IPS-18a (cell line): ENCODE measurements at regions not wholly inside any gene's neighbourhood (a gene's known extent, or its start where the extent isn't known, plus 50 kb on each side); places are given as distances from the start of the nearest gene placed in this dataset.
"Not testable (repeated sequence)": the region's sequence is repeated elsewhere in the genome, so short reads cannot be mapped to it uniquely, and the experiment has no call there.

Experiments
- H3K27ac ChIP-seq: one replicate; pipeline ENCODE4 v1.5.1; 2013; ENCODE audit warnings: low read length
- H3K27me3 ChIP-seq: one replicate; pipeline ENCODE4 v1.6.1; 2013; ENCODE audit warnings: mild to moderate bottlenecking, low read length; ENCODE audit not compliant: control insufficient read depth, insufficient read depth
- H3K36me3 ChIP-seq: one replicate; pipeline ENCODE4 v1.6.1; 2013; ENCODE audit warnings: low read depth, low read length; ENCODE audit not compliant: control insufficient read depth
- H3K4me1 ChIP-seq: one replicate; pipeline ENCODE4 v1.6.1; 2013; ENCODE audit warnings: low read depth, low read length; ENCODE audit not compliant: control insufficient read depth
- H3K4me3 ChIP-seq: one replicate; pipeline ENCODE4 v1.5.1; 2013; ENCODE audit warnings: low read length
- H3K9ac ChIP-seq: one replicate; pipeline ENCODE4 v1.6.1; 2013; ENCODE audit warnings: mild to moderate bottlenecking, low read length, moderate library complexity
- H3K9me3 ChIP-seq: one replicate; pipeline ENCODE4 v1.6.1; 2013; ENCODE audit warnings: low read depth, low read length; ENCODE audit not compliant: control insufficient read depth

DNA sequence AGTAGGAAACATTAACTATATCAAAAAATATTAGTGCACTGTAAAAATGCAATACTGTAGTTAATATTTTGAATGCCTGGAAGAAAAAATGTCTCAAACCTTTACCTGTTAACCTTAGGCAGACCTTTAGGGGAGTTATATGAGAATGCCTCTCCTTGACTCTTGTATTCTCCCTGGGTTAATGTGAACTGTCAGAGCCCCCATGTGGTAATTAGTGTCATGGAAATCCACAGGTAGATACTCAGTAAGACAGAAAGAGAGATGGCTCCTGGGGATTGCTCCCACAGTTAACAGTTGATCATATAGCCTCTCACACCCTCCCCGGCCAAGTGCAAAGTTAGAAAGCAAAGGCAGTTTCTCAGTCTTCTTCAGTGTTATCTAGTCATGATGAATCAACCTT is 742.8 kb downstream of the NR2F1-AS1 start:
- H3K36me3 ChIP-seq: no peaks in the 10 kb centered on the region
- no peaks in the 10 kb centered on the region for H3K4me1 ChIP-seq

GRCh38 chr5:92836855-92837755 is 743.9 kb downstream of the NR2F1-AS1 start:
- Histone ChIP-seq H3K27me3 (no peaks in the 10 kb centered on the region), H3K9me3 (no peaks in the 10 kb centered on the region), H3K4me3 (no peak overlapping the region), H3K27ac (no peak overlapping the region), H3K4me1 (no peaks in the 10 kb centered on the region), H3K9ac (no peak overlapping the region), H3K36me3 (no peaks in the 10 kb centered on the region)

More for the DNA sequence above, 742.8 kb downstream of the NR2F1-AS1 start:
- Histone ChIP-seq H3K27ac (no peak overlapping the region), H3K9ac (no peak overlapping the region), H3K9me3 (no peaks in the 10 kb centered on the region), H3K4me3 (no peak overlapping the region), H3K27me3 (no peaks in the 10 kb centered on the region)

DNA sequence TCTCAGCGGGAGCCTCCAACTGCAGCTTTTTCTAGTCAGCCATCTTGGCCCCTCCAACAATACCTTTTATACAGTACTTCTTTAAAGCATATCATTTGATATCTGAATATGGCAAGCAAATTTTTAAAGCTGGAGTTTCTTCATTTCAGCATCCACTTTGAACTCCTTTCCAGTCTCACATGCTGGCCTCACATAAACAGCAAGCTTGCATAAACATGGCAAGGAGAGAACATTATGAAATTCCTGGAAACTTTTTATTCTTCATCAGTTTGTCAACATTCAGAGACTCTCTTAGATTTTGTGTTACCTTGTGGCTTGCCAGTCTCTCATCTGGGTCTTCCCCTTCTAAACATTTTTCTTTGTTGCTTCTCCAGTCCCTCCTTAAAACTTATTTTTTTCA is 745.3 kb downstream of the NR2F1-AS1 start:
- no peak overlapping the region for H3K9ac ChIP-seq
- no peaks in the 10 kb centered on the region for H3K9me3 ChIP-seq
- no peaks in the 10 kb centered on the region for H3K4me1 ChIP-seq
- H3K36me3 ChIP-seq: no peaks in the 10 kb centered on the region
- H3K27me3 ChIP-seq: no peaks in the 10 kb centered on the region
- H3K4me3 ChIP-seq: no peak overlapping the region
- no peak overlapping the region for H3K27ac ChIP-seq

- not testable (repeated sequence) for H3K27me3 ChIP-seq, H3K36me3 ChIP-seq, H3K27ac ChIP-seq, H3K4me3 ChIP-seq, H3K9me3 ChIP-seq, H3K9ac ChIP-seq, H3K4me1 ChIP-seq
These were observed 757.5 kb downstream of the NR2F1-AS1 start for GRCh38 chr5:92823551-92823950.

DNA sequence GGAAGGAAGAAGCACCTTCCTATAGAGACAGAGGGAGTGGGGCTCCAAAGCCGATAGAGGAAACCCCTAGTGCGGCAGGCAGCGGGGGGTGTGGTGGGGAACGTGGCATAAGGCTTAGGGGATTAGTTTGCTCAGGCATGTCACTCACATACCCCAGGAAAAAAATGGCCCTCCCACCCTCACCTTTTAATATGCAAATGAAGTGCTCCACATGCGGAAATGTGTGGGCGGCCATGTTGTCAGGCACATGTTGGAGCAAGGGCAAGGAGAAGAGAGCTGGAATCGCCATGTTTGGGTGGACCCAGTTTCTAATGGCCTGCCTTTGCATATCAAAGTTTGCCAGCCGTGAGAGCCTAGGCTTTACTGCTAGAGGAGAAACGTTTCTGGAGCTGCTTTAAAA is 758.8 kb downstream of the NR2F1-AS1 start:
- H3K27ac ChIP-seq: no peak overlapping the region
- H3K4me3 ChIP-seq: no peak overlapping the region
- H3K4me1 ChIP-seq: no peaks in the 10 kb centered on the region
- no peaks in the 10 kb centered on the region for H3K27me3 ChIP-seq
- H3K9ac ChIP-seq: no peak overlapping the region
- H3K36me3 ChIP-seq: no peaks in the 10 kb centered on the region
- no peaks in the 10 kb centered on the region for H3K9me3 ChIP-seq

- no peak overlapping the region for H3K4me3 ChIP-seq
- H3K4me1 ChIP-seq: no peaks in the 10 kb centered on the region
- H3K9me3 ChIP-seq: no peaks in the 10 kb centered on the region
- H3K9ac ChIP-seq: no peak overlapping the region
- H3K36me3 ChIP-seq: no peaks in the 10 kb centered on the region
- H3K27me3 ChIP-seq: no peaks in the 10 kb centered on the region
- H3K27ac ChIP-seq: no peak overlapping the region
These were observed 771.1 kb downstream of the NR2F1-AS1 start for GRCh38 chr5:92809855-92810465.

GRCh38 chr5:92808474-92808873 is 772.5 kb downstream of the NR2F1-AS1 start:
- H3K27me3 ChIP-seq: no peaks in the 10 kb centered on the region

DNA sequence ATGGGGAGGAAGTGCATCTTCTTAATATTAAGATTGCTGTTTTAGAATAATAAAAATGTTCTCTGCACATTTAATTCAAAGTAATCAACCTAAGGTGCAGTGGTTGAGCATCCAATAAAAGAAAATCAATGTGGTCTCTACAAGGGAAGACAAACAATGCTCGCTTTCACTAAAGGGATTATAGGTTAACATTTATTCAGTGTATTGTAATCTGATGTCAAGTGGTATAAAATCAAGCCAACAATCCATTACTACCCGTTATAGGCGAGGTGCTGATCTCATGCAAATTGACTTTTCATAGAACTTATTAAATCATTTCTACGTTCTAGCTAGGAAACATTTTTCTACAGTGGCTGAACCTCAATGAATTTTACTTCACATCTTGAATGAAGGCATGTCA is 773.9 kb downstream of the NR2F1-AS1 start:
- Histone ChIP-seq H3K9me3 (no peaks in the 10 kb centered on the region), H3K4me1 (no peaks in the 10 kb centered on the region), H3K27ac (no peak overlapping the region), H3K36me3 (no peaks in the 10 kb centered on the region), H3K4me3 (no peak overlapping the region), H3K27me3 (no peaks in the 10 kb centered on the region), H3K9ac (no peak overlapping the region)

More at GRCh38 chr5:92808474-92808873, 772.5 kb downstream of the NR2F1-AS1 start:
- H3K4me3 ChIP-seq: no peak overlapping the region
- H3K9me3 ChIP-seq: no peaks in the 10 kb centered on the region
- no peaks in the 10 kb centered on the region for H3K4me1 ChIP-seq
- no peak overlapping the region for H3K9ac ChIP-seq
- H3K36me3 ChIP-seq: no peaks in the 10 kb centered on the region
- no peak overlapping the region for H3K27ac ChIP-seq

DNA sequence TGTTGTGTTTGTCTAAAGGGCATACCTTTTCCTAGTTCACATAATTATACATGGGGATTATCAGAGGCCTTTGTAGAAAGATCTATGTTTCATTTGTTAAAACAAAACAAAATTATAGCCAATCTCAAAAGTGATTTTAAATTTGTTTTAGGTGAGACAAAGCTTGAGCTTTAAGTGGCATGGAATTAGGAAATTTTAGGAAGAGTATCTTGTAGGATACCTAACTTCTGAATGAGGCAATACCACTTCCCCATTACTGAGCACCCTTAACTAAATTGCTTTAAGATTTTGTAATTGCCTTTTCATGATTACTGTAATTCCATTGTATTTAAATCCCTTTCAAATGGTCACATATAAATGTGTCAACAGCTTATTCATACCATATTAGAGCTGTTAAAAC is 775.6 kb downstream of the NR2F1-AS1 start:
- Histone ChIP-seq H3K9me3 (no peaks in the 10 kb centered on the region), H3K4me3 (no peak overlapping the region), H3K27ac (no peak overlapping the region), H3K9ac (no peak overlapping the region), H3K27me3 (no peaks in the 10 kb centered on the region), H3K4me1 (no peaks in the 10 kb centered on the region), H3K36me3 (no peaks in the 10 kb centered on the region)

- Histone ChIP-seq H3K4me3 (no peak overlapping the region), H3K36me3 (no peaks in the 10 kb centered on the region), H3K9me3 (no peaks in the 10 kb centered on the region), H3K27me3 (no peaks in the 10 kb centered on the region), H3K27ac (no peak overlapping the region), H3K9ac (no peak overlapping the region), H3K4me1 (no peaks in the 10 kb centered on the region)
These were observed 779.1 kb downstream of the NR2F1-AS1 start for GRCh38 chr5:92801911-92802310.

DNA sequence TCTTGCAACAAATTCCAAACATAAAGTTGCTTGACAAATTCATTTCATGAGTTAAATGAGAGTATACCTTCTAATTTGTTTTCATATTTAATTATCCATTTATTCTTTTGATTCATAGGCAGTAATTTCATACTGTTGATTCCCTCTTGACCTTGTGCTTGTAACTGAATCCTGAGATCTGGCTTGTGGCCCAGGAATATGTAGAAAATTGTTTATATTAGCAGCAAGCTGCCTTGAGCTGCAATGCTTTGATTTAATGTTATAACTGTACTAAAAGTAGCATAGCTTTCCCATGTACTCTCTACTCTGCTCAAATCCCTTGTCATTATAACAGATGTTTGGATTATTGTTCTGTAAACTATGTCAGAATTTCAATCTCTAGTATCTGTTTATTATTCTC is 780.7 kb downstream of the NR2F1-AS1 start:
- Histone ChIP-seq H3K27me3 (no peaks in the 10 kb centered on the region), H3K4me1 (no peaks in the 10 kb centered on the region), H3K4me3 (no peak overlapping the region), H3K27ac (no peak overlapping the region), H3K9ac (no peak overlapping the region), H3K36me3 (no peaks in the 10 kb centered on the region), H3K9me3 (no peaks in the 10 kb centered on the region)

DNA sequence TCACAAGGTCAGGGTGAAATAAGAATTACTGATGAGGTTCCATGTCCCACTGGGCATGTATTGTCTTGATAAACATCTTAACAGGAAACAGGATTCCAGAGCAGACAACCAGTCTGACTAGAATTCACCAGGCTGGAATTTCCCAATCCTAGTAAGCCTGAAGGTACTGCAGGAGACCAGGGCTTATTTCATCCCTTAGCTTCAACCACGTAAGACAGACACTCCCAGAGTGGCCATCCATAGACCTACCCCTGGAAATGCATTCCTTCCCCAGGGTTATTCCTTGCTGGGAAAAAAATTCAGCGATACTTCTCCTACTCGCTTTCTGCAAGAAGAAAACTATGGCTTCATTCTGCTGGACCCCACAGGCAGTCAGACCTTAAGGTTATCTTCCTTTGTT is 785.4 kb downstream of the NR2F1-AS1 start:
- H3K27ac ChIP-seq: no peak overlapping the region
- no peaks in the 10 kb centered on the region for H3K27me3 ChIP-seq
- no peak overlapping the region for H3K4me3 ChIP-seq
- no peaks in the 10 kb centered on the region for H3K9me3 ChIP-seq
- no peak overlapping the region for H3K9ac ChIP-seq
- no peaks in the 10 kb centered on the region for H3K4me1 ChIP-seq
- no peaks in the 10 kb centered on the region for H3K36me3 ChIP-seq
